OCI-LY7 (cell line): ENCODE measurements at regions not wholly inside any gene's neighbourhood (a gene's known extent, or its start where the extent isn't known, plus 50 kb on each side); places are given as distances from the start of the nearest gene placed in this dataset.

Source experiments
- CTCF ChIP-seq: fragments of 200-600 bp; sonication (generic); conservative IDR thresholded peaks from 2 replicates; pipeline ENCODE4 v1.5.1; 2014; ENCODE audit warnings: mild to moderate bottlenecking, antibody characterized with exemption, low read length, moderate library complexity, mixed read lengths
- EZH2phosphoT487 ChIP-seq: fragments of 200-600 bp; sonication (generic); IDR thresholded peaks from 2 replicates; pipeline ENCODE4 v1.6.1; 2018; ENCODE audit warnings: low read depth, borderline replicate concordance, mild to moderate bottlenecking, mixed run types, antibody characterized with exemption, low read length, moderate library complexity, mixed read lengths

GRCh38 chr3:167920747-167921146 is 175.0 kb downstream of the GOLIM4 start:
- no peak for TF ChIP-seq CTCF
- TF ChIP-seq EZH2phosphoT487 = no peak
